ENCODE measurements at regions not wholly inside any gene's neighbourhood (a gene's known extent, or its start where the extent isn't known, plus 50 kb on each side); places are given as distances from the start of the nearest gene placed in this dataset.
"Not testable (repeated sequence)": the region's sequence is repeated elsewhere in the genome, so short reads cannot be mapped to it uniquely, and the experiment has no call there.

- FAIRE-seq (no peak), DNase-seq (ENCODE audit: low read depth, low spot score) (peak; percentile 7)
- Histone ChIP-seq H3K36me3 (ENCODE audit: control insufficient read depth in 2 of 2, extremely low read depth in 1 of 2, insufficient read depth in 2 of 2, low read length in 2 of 2) (no peaks in the 10 kb centered on the region), H4K20me1 (ENCODE audit: control insufficient read depth, extremely low read depth, insufficient read depth, low read length) (no peaks in the 10 kb centered on the region), H3K4me2 (ENCODE audit: control insufficient read depth, extremely low read depth, insufficient read depth, low read depth, low read length) (peak overlapping the region; percentile 50), H3K27ac (ENCODE audit: control insufficient read depth, insufficient read depth, low read length) (no peak overlapping the region), H3K4me1 (ENCODE audit: control insufficient read depth, extremely low read depth, insufficient read depth, low read length) (peaks cover 15% of the 10 kb centered on the region), H3K9me1 (ENCODE audit: control insufficient read depth, extremely low read depth, insufficient read depth, low read length) (no peaks in the 10 kb centered on the region), H3K9ac (ENCODE audit: control insufficient read depth, extremely low read depth, insufficient read depth, low read length) (no peak overlapping the region), H3K27me3 (ENCODE audit: control insufficient read depth, extremely low read depth, insufficient read depth, low read length) (no peaks in the 10 kb centered on the region), H2AFZ (ENCODE audit: control insufficient read depth, low read length) (no peak overlapping the region), H3K79me2 (ENCODE audit: control insufficient read depth, insufficient read depth, low read length) (no peaks in the 10 kb centered on the region), H3K4me3 (ENCODE audit: control insufficient read depth in 2 of 3, extremely low read depth in 1 of 3, insufficient read depth in 2 of 3, low read depth in 1 of 3, low read length in 3 of 3) (no peak overlapping the region), H3K9me3 (ENCODE audit: control insufficient read depth, low read depth, low read length) (no peaks in the 10 kb centered on the region)
- dilution Hi-C loops (cut with MboI; ENCODE audit: extremely low pct_ligation_motif_present, low sequenced_read_pairs), result no loop called here
- TF ChIP-seq EZH2 (IDR thresholded peaks at IDR 0.05; ENCODE audit: low read length), result no peak
- no peak for TF ChIP-seq CTCF (optimal IDR thresholded peaks at IDR 0.05 in 1 of 3, IDR thresholded peaks at IDR 0.05 in 1 of 3, conservative IDR thresholded peaks at IDR 0.05 in 1 of 3; ENCODE audit: extremely low read depth in 1 of 3, insufficient read depth in 2 of 3, low read length in 3 of 3)
Observed at GRCh38 chr6:16822529-16822928, 61.3 kb upstream of the ATXN1 start.

GRCh38 chr6:16821834-16822264 is 60.6 kb upstream of the ATXN1 start:
- DNase-seq (ENCODE audit: low read depth, low spot score), result no peak
- H2AFZ ChIP-seq (ENCODE audit: control insufficient read depth, low read length), result no peak overlapping the region
- no peak overlapping the region for H3K4me2 ChIP-seq (ENCODE audit: control insufficient read depth, extremely low read depth, insufficient read depth, low read depth, low read length)
- dilution Hi-C loops (cut with MboI; ENCODE audit: extremely low pct_ligation_motif_present, low sequenced_read_pairs), result no loop called here
- H3K4me1 ChIP-seq (ENCODE audit: control insufficient read depth, extremely low read depth, insufficient read depth, low read length), result peaks cover 15% of the 10 kb centered on the region
- no peak overlapping the region for H3K4me3 ChIP-seq (ENCODE audit: control insufficient read depth in 2 of 3, extremely low read depth in 1 of 3, insufficient read depth in 2 of 3, low read depth in 1 of 3, low read length in 3 of 3)
- H3K79me2 ChIP-seq (ENCODE audit: control insufficient read depth, insufficient read depth, low read length), result no peaks in the 10 kb centered on the region
- no peak overlapping the region for H3K9ac ChIP-seq (ENCODE audit: control insufficient read depth, extremely low read depth, insufficient read depth, low read length)
- H3K27me3 ChIP-seq (ENCODE audit: control insufficient read depth, extremely low read depth, insufficient read depth, low read length), result no peaks in the 10 kb centered on the region
- no peak for TF ChIP-seq EZH2 (IDR thresholded peaks at IDR 0.05; ENCODE audit: low read length)
- TF ChIP-seq CTCF (optimal IDR thresholded peaks at IDR 0.05 in 1 of 3, IDR thresholded peaks at IDR 0.05 in 1 of 3, conservative IDR thresholded peaks at IDR 0.05 in 1 of 3; ENCODE audit: extremely low read depth in 1 of 3, insufficient read depth in 2 of 3, low read length in 3 of 3), result no peak
- no peak overlapping the region for H3K27ac ChIP-seq (ENCODE audit: control insufficient read depth, insufficient read depth, low read length)
- H3K9me3 ChIP-seq (ENCODE audit: control insufficient read depth, low read depth, low read length), result no peaks in the 10 kb centered on the region
- no peaks in the 10 kb centered on the region for H3K9me1 ChIP-seq (ENCODE audit: control insufficient read depth, extremely low read depth, insufficient read depth, low read length)
- H3K36me3 ChIP-seq (ENCODE audit: control insufficient read depth in 2 of 2, extremely low read depth in 1 of 2, insufficient read depth in 2 of 2, low read length in 2 of 2), result no peaks in the 10 kb centered on the region
- no peaks in the 10 kb centered on the region for H4K20me1 ChIP-seq (ENCODE audit: control insufficient read depth, extremely low read depth, insufficient read depth, low read length)
- no peak for FAIRE-seq

GRCh38 chr6:16820262-16820661 is 59.0 kb upstream of the ATXN1 start:
- H3K27me3 ChIP-seq (ENCODE audit: control insufficient read depth, extremely low read depth, insufficient read depth, low read length); H3K9ac ChIP-seq (ENCODE audit: control insufficient read depth, extremely low read depth, insufficient read depth, low read length); FAIRE-seq; H3K79me2 ChIP-seq (ENCODE audit: control insufficient read depth, insufficient read depth, low read length); H3K4me2 ChIP-seq (ENCODE audit: control insufficient read depth, extremely low read depth, insufficient read depth, low read depth, low read length); dilution Hi-C loops (cut with MboI; ENCODE audit: extremely low pct_ligation_motif_present, low sequenced_read_pairs); H3K4me3 ChIP-seq (ENCODE audit: control insufficient read depth in 2 of 3, extremely low read depth in 1 of 3, insufficient read depth in 2 of 3, low read depth in 1 of 3, low read length in 3 of 3); H3K27ac ChIP-seq (ENCODE audit: control insufficient read depth, insufficient read depth, low read length); H3K9me3 ChIP-seq (ENCODE audit: control insufficient read depth, low read depth, low read length); H3K9me1 ChIP-seq (ENCODE audit: control insufficient read depth, extremely low read depth, insufficient read depth, low read length); H4K20me1 ChIP-seq (ENCODE audit: control insufficient read depth, extremely low read depth, insufficient read depth, low read length); H3K36me3 ChIP-seq (ENCODE audit: control insufficient read depth in 2 of 2, extremely low read depth in 1 of 2, insufficient read depth in 2 of 2, low read length in 2 of 2); H2AFZ ChIP-seq (ENCODE audit: control insufficient read depth, low read length); DNase-seq (ENCODE audit: low read depth, low spot score): not testable (repeated sequence)
- peaks cover 15% of the 10 kb centered on the region for H3K4me1 ChIP-seq (ENCODE audit: control insufficient read depth, extremely low read depth, insufficient read depth, low read length)
